ENCODE measurements at regions not wholly inside any gene's neighbourhood (a gene's known extent, or its start where the extent isn't known, plus 50 kb on each side); places are given as distances from the start of the nearest gene placed in this dataset.

GRCh38 chr10:83050815-83051214 lies 1088.5 kb upstream of the GHITM start:
- no peak overlapping the region for H3K56ac ChIP-seq (replicated peaks; ENCODE audit: insufficient read length, low read depth, low read length)
- H3K4me3 ChIP-seq (ENCODE audit: extremely low read depth in 1 of 4, insufficient read depth in 2 of 4, low read depth in 3 of 4, low read length in 4 of 4): no peak overlapping the region
- H2BK120ac ChIP-seq (replicated peaks; ENCODE audit: low read depth, low read length): no peak overlapping the region
- TF ChIP-seq YY1 (IDR thresholded peaks at IDR 0.05; ENCODE audit: low read depth, low read length) (no peak), MAX (IDR thresholded peaks at IDR 0.05) (no peak)
- H4K8ac ChIP-seq (ENCODE audit: extremely low read depth, insufficient read depth, low read length): no peak overlapping the region
- H3K23ac ChIP-seq (ENCODE audit: insufficient read length): no peak overlapping the region
- H4K20me1 ChIP-seq (replicated peaks in 1 of 2; ENCODE audit: control insufficient read depth in 1 of 2, insufficient read depth in 2 of 2, low read length in 2 of 2): no peaks in the 10 kb centered on the region
- H3K9me3 ChIP-seq (ENCODE audit: insufficient read depth in 2 of 2, low read depth in 1 of 2, low read length in 1 of 2): no peaks in the 10 kb centered on the region
- no peak overlapping the region for H3K14ac ChIP-seq (ENCODE audit: insufficient read length)
- no peaks in the 10 kb centered on the region for H3K23me2 ChIP-seq (ENCODE audit: low read depth, low read length)
- H2BK15ac ChIP-seq (ENCODE audit: low read length): no peak overlapping the region
- H3K36me3 ChIP-seq (ENCODE audit: control insufficient read depth in 2 of 4, insufficient read depth in 4 of 4, low read length in 3 of 4): no peaks in the 10 kb centered on the region
- H3K4ac ChIP-seq (replicated peaks; ENCODE audit: insufficient read length, low read depth, low read length): no peak overlapping the region
- no peak for DNase-seq (ENCODE audit: low read depth in 1 of 2, low spot score in 2 of 2)
- FAIRE-seq: no peak
- H3K4me1 ChIP-seq (replicated peaks in 1 of 4; ENCODE audit: control insufficient read depth in 3 of 4, insufficient read depth in 4 of 4, low read length in 3 of 4): peaks cover 0 to 11% (median 4%) of the 10 kb centered on the region in 4 experiments; a peak in 3 of 7 replicates
- H2BK20ac ChIP-seq (ENCODE audit: low read length): no peak overlapping the region
- no peaks in the 10 kb centered on the region for H3K79me1 ChIP-seq (ENCODE audit: low read depth, low read length)
- no peaks in the 10 kb centered on the region for H3K27me3 ChIP-seq (replicated peaks in 1 of 4; ENCODE audit: control insufficient read depth in 3 of 4, extremely low read depth in 1 of 4, insufficient read depth in 3 of 4, low read length in 3 of 4)
- no peaks in the 10 kb centered on the region for H3K79me2 ChIP-seq (ENCODE audit: control insufficient read depth in 1 of 2, insufficient read depth in 2 of 2, low read length in 2 of 2)
- no peak overlapping the region for H3K18ac ChIP-seq (ENCODE audit: extremely low read depth, low read length)
- no peak overlapping the region for H2BK12ac ChIP-seq (ENCODE audit: low read depth, low read length)
- H2AFZ ChIP-seq (ENCODE audit: low read length): no peak overlapping the region
- H4K5ac ChIP-seq (ENCODE audit: insufficient read length, low read depth, low read length): no peak overlapping the region
- H3K27ac ChIP-seq (ENCODE audit: low read depth, low read length): no peak overlapping the region
- ChIA-PET CTCF (ENCODE audit: partially characterized antibody) (interaction anchor here (0.6 to 2.0 kb wide), 9 partner anchors 13 to 902 kb away, joined by 3 to 6 read pairs (median 4); no protein-coding TSS in a partner anchor), POLR2A (ENCODE audit: partially characterized antibody) (interaction anchor here (0.7 kb wide), 1 partner anchor 76 kb away, joined by 3 read pairs; no protein-coding TSS in a partner anchor)
- H4K91ac ChIP-seq (replicated peaks; ENCODE audit: insufficient read length, low read length): no peak overlapping the region
- H2AK5ac ChIP-seq (ENCODE audit: low read depth, low read length): no peak overlapping the region
- H3K9ac ChIP-seq (replicated peaks in 1 of 4; ENCODE audit: extremely low read depth in 1 of 4, low read depth in 3 of 4, low read length in 3 of 4): no peak overlapping the region
- H2BK5ac ChIP-seq (ENCODE audit: low read depth, low read length): no peak overlapping the region
- no peak overlapping the region for H3K4me2 ChIP-seq (ENCODE audit: insufficient read depth in 1 of 2, low read depth in 2 of 2, low read length in 2 of 2)
- WGBS, 2 experiments (ENCODE audit: extremely low coverage in 1 of 2, insufficient coverage in 1 of 2, insufficient read length in 1 of 2, insufficient replicate concordance in 2 of 2, low coverage in 1 of 2, low lambda C conversion rate in 2 of 2, missing lambda C conversion rate in 1 of 2): 86% methylated on average over 3 of the region's 3 CpGs; no CpG with 5 or more reads in 1 of the 2 experiments
